Ovary (tissue), 7 donors: ENCODE measurements at regions not wholly inside any gene's neighbourhood (a gene's known extent, or its start where the extent isn't known, plus 50 kb on each side); places are given as distances from the start of the nearest gene placed in this dataset.

Experiments used
- DNase-seq, 5 donors: peaks; one replicate each; pipeline ENCODE4 v3.0.0-alpha.2; 2019 to 2020
- H3K27ac ChIP-seq, 2 donors: fragments of 200-600 bp; one replicate each; pipeline versions ENCODE4 v1.5.1 to v1.8.0; 2019 to 2022
- H3K27me3 ChIP-seq: fragments of 200-600 bp; one replicate; pipeline ENCODE4 v1.8.0; 2022
- H3K36me3 ChIP-seq: fragments of 200-600 bp; sonication (generic); one replicate; pipeline ENCODE4 v1.5.1; 2019
- H3K4me1 ChIP-seq: one replicate; pipeline ENCODE4 v1.8.1; 2013; ENCODE audit warnings: mild to moderate bottlenecking, moderate library complexity; ENCODE audit not compliant: insufficient read depth
- H3K4me3 ChIP-seq: fragments of 200-600 bp; sonication (generic); one replicate; pipeline ENCODE4 v1.5.1; 2017
- H3K9me3 ChIP-seq, 2 donors: fragments of 200-600 bp in 1 of 2; sonication (generic) in 1 of 2; one replicate each; pipeline versions ENCODE4 v1.5.1 to v1.8.1; 2013 to 2019; ENCODE audit warnings: mild to moderate bottlenecking in 1 of 2, moderate library complexity in 1 of 2
- EP300 ChIP-seq: sonication (generic); formaldehyde crosslinking; IDR thresholded peaks from one replicate; pipeline ENCODE4 v1.6.1; 2017; ENCODE audit warnings: antibody characterized with exemption
- POLR2A ChIP-seq: fragments of 450-650 bp; IDR thresholded peaks from one replicate; pipeline ENCODE4 v1.6.1; 2017; ENCODE audit warnings: antibody characterized with exemption, mild to moderate bottlenecking, moderate library complexity
- WGBS, 3 donors: extraction: QIAGEN DNeasy Blood & Tissue Kit in 1 of 3; methylation state at CpG; one replicate each; pipeline versions ENCODE4 v1.1.5 to v1.1.7; 2013 to 2017; 5-methylcytosine and 5-hydroxymethylcytosine counted together
- intact Hi-C, 4 donors: fragments of 100-400 bp; cut with DNase I; formaldehyde crosslinking; loops; one replicate each; pipeline versions ENCODE4 v1.11.0 to v1.15.1; 2022 to 2023
- TF ChIP-seq, protein P1 (sequence below), 3 donors: fragments of 450-650 bp in 2 of 3; fragments of 200-600 bp in 1 of 3; IDR thresholded peaks; one replicate each; pipeline versions ENCODE4 v1.5.1 to v1.8.0; 2016 to 2022; ENCODE audit warnings: antibody characterized with exemption in 3 of 3, mild to moderate bottlenecking in 1 of 3
- donor health status: DM: no; HTN: no; CAD: no; lungs with moderate emphysema.
- donor health status: DM: no; HTN: no; CAD: no.
- donor health status: Bipolar disorder and iron deficiency.
- donor health status: DM: no; HTN: no; CAD: no.
- donor health status: DM: yes; HTN: yes; CAD: no.

DNA sequence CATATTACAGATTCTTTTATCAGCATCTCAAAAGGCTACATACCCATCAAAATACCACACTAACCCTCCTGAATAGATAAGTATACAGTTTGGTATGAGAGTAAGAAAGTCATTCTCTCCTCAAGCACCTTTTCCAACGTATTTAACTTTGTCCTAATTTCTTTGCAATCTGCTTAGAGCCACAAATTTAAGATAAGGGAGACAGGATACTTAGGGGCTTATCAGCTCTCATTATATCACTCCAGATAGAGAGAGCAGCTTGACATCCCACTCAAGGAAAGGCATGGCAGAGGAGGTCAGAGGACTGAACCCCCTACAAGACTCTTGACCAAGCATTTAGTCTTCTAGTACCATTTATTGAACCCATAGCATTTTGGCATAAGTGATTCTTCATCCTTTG lies 262.4 kb downstream of the ADGRA3 start:
- intact Hi-C loops: no loop called here
- no peaks in the 10 kb centered on the region for H3K27me3 ChIP-seq
- no peaks in the 10 kb centered on the region for H3K9me3 ChIP-seq
- no peak overlapping the region for H3K4me3 ChIP-seq
- H3K36me3 ChIP-seq: no peaks in the 10 kb centered on the region
- no peaks in the 10 kb centered on the region for H3K4me1 ChIP-seq
- no peak overlapping the region for H3K27ac ChIP-seq
- WGBS, 3 donors: 0 to 11% (median 3%) methylated on average over 1 of the region's 1 CpG
- DNase-seq: no peak
- no peak for TF ChIP-seq EP300

DNA sequence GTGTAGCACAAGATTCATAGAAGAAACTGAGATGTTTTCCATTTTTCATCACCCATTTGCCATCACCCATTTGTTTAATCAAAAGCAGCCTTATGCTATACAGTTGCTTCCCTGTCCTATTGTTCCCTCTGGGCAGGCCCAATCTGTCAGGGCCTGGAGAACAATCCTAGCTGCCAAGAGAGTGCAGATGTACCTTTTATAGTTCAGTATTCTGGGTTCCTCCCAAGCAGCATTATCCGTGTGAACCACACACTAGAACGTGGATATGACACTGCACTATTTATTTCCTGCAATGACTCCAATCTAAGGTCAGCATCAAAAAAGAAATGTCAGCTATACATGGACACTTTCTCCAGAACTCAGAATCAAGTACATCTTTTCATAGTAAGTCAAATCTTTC lies 269.0 kb downstream of the ADGRA3 start:
- Histone ChIP-seq H3K27ac (no peak overlapping the region), H3K4me3 (no peak overlapping the region), H3K27me3 (no peaks in the 10 kb centered on the region), H3K4me1 (no peaks in the 10 kb centered on the region), H3K9me3 (no peaks in the 10 kb centered on the region), H3K36me3 (no peaks in the 10 kb centered on the region)
- intact Hi-C loops: no loop called here
- no peak for TF ChIP-seq POLR2A
- DNase-seq: no peak
- WGBS, 3 donors: 33 to 59% (median 59%) methylated on average over 2 of the region's 2 CpGs

DNA sequence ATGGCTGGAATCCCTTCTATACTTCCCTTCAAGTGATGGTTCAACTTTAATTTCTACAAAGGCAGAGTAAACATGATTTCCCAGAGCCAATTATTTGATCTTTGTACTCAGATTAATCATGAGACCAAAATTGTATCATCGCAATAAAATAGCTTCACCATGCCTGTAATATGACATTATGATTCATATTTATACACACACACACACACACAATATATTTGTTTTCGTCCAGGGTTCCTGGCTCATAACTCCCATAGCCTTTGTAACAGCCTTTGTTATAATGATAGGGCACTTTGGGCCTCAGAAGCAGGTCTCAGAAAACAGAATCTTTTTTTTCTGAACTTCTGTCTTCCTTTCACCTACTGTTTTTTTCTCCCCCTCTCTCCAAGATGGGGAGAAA lies 270.6 kb downstream of the ADGRA3 start:
- Histone ChIP-seq H3K36me3 (no peaks in the 10 kb centered on the region), H3K27me3 (no peaks in the 10 kb centered on the region), H3K9me3 (no peaks in the 10 kb centered on the region), H3K4me1 (no peaks in the 10 kb centered on the region), H3K4me3 (no peak overlapping the region), H3K27ac (no peak overlapping the region)
- TF ChIP-seq POLR2A (no peak), EP300 (no peak)
- TF ChIP-seq, protein P1, sequence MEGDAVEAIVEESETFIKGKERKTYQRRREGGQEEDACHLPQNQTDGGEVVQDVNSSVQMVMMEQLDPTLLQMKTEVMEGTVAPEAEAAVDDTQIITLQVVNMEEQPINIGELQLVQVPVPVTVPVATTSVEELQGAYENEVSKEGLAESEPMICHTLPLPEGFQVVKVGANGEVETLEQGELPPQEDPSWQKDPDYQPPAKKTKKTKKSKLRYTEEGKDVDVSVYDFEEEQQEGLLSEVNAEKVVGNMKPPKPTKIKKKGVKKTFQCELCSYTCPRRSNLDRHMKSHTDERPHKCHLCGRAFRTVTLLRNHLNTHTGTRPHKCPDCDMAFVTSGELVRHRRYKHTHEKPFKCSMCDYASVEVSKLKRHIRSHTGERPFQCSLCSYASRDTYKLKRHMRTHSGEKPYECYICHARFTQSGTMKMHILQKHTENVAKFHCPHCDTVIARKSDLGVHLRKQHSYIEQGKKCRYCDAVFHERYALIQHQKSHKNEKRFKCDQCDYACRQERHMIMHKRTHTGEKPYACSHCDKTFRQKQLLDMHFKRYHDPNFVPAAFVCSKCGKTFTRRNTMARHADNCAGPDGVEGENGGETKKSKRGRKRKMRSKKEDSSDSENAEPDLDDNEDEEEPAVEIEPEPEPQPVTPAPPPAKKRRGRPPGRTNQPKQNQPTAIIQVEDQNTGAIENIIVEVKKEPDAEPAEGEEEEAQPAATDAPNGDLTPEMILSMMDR (IDR thresholded peaks at IDR 0.05): no peak
- no peak for DNase-seq
- intact Hi-C loops: no loop called here
- WGBS, 3 donors: 82 to 89% (median 85%) methylated on average over 2 of the region's 2 CpGs

DNA sequence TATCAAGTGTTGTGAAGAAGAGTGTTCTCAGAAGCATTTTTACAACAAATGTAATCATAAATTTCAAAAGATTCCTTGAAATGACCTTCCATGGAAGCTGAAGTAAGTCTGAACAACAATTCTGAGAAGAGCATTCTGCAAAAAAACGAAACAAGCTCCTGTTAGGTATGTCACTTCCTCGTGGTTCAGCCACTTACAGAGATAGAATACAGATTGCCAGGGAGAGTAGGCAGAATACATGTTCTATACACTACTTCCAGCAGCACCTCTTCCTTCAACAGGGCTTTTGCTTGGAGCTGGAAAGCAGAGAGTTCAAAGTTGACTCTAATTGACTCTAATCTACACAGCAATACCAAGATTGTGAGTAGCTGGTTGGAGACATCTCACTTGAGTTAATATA lies 274.5 kb downstream of the ADGRA3 start:
- Histone ChIP-seq H3K27me3 (no peaks in the 10 kb centered on the region), H3K27ac (no peak overlapping the region), H3K4me1 (no peaks in the 10 kb centered on the region), H3K9me3 (no peaks in the 10 kb centered on the region), H3K36me3 (no peaks in the 10 kb centered on the region), H3K4me3 (no peak overlapping the region)
- TF ChIP-seq EP300: no peak
- TF ChIP-seq, protein P1 (IDR thresholded peaks at IDR 0.05): no peak
- TF ChIP-seq POLR2A: no peak
- DNase-seq: no peak
- WGBS, 3 donors: 39 to 62% (median 50%) methylated on average over 2 of the region's 2 CpGs
- intact Hi-C loops: no loop called here

DNA sequence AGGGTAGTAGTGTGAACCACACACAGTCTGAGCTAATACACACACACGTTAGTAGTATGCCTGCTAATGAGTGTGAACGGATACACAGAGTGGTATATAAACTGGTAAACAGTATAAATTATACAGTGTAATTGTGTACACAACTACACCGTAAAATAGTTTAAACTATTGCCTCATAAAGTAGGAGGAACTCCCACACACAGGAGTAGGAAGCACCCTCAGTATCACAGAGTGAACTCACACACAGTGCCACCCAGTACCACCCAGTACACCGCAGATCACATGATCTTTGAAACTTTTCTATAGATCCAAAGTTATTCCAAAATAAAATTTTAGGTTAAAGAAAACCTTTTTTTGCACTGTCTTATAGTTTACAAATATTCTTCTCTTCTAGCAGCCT lies 275.1 kb downstream of the ADGRA3 start:
- intact Hi-C loops: no loop called here

More for the DNA sequence above, 275.1 kb downstream of the ADGRA3 start:
- no peak for TF ChIP-seq POLR2A
- TF ChIP-seq EP300: no peak
- TF ChIP-seq, protein P1 (IDR thresholded peaks at IDR 0.05): no peak
- DNase-seq: no peak
- WGBS, 3 donors: 77 to 82% (median 81%) methylated on average over 4 of the region's 4 CpGs
- H3K4me1 ChIP-seq: no peaks in the 10 kb centered on the region
- no peaks in the 10 kb centered on the region for H3K9me3 ChIP-seq
- no peaks in the 10 kb centered on the region for H3K27me3 ChIP-seq
- no peak overlapping the region for H3K27ac ChIP-seq
- H3K36me3 ChIP-seq: no peaks in the 10 kb centered on the region
- no peak overlapping the region for H3K4me3 ChIP-seq
